NCI-H2081 (cell line): ENCODE measurements at regions not wholly inside any gene's neighbourhood (a gene's known extent, or its start where the extent isn't known, plus 50 kb on each side); places are given as distances from the start of the nearest gene placed in this dataset.
"Not testable (repeated sequence)": the region's sequence is repeated elsewhere in the genome, so short reads cannot be mapped to it uniquely, and the experiment has no call there.

ENCODE experiments used
- DNase-seq, 2 experiments: peaks; one replicate each; lab custom pipeline; 2025; lab: John Stamatoyannopoulos, UW

DNA sequence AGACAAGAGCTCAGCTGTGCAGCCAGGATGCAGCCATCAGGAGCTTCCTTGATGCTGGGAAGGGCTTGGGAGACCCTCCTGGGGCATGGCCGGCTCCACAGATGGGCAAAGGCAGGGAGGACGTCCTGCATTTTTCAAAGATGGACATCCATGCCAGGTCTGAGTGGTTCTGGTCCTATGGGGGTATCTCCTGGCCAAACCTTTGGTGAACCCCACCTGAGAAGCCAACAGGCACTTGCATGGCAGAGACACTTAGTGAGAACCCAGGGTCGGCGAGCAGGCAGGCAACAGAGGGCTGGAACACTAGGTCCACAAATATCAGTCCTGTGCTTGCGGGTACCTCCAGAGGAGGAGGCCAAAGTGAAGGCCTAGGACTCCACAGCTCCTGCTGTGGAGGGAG is 70.0 kb downstream of the KCTD15 start:
- DNase-seq = no peak

DNA sequence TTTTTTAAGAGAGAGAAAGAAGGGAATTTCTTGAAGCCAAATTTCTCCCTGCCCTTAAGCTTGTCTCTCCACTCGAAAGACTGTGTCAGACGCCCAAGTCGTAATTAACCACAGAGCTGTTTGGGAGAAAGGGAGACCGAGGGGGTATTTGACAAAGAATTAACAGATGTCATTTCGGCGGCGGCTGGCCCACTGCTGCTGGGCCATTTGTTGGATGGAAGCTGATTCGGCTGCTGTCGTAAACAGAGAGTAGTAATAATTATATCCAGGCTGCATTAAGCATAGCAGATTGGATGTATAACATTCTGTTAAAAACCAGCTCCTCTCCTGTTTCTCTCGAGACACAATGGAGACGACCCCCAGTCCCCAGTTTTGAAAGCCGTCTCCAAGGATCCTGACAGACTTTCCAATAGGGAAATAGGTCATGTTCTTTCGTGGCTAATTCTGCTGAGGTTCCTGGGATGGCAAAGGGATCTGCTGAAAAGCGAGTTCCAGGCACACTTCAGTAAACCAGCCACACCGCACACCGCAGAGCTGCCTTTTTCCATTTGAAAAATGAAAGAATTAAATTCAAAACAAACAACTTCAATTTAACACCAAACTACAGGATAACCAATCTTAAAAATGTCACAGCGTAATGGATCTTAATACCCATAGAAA is 71.5 kb downstream of the KCTD15 start:
- DNase-seq = no peak

DNA sequence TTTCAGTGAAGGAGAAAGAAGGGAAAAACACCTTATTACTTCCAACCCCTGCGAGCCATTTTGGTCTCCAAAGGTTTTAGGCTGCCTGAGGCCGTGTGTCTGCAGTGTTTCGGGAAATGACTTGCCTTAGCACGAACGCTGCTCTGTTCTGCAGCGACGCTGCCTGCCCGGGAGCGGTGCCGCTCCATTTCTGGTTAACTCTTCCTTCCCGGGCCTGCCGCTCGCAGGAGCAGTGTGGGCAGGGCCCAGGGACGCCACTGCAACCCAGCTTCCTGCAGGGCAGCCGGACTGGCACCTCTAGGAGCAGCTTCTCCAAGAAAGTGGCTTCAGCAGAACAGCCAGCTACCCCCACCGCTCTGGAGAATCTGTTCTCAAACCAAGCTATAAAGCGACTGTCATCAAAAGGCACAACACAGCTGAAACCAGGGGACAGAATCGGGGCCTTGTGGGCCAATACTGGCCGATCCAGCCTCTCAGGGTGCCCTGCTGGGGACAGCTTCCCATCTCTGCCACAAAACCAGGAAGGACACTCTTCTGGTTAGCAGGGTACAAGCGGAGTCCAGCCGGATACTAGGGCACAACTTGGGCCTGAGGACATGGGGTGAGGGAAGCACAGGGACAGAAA is 72.2 kb downstream of the KCTD15 start:
- no peak for DNase-seq

DNA sequence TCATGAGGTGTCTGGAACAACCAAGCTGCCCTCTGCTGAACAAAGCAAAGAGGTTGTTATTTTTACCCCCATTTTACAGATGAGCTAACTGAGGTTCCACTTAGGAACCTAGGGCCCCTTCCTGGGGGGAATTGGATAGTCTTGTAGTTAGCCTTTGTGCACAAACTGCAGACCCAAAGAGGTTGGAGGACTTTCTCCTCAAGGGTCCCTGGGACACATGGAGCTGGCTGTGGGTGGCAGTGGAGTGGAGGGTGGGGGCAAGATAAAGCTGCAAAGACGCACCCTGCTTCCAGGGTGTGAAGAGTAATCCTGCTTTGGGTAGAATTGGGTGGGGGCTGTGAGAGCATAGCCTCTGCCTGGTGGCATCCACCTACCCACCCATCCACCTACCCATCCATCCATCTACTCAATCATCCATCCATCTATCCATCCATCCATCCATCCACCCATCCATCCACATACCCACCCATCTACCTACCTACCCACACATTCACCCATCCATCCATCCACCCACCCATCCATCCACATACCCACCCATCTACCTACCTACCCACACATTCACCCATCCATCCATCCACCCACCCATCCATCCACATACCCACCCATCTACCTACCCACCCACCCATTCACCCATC is 73.7 kb downstream of the KCTD15 start:
- not testable (repeated sequence) for DNase-seq

DNA sequence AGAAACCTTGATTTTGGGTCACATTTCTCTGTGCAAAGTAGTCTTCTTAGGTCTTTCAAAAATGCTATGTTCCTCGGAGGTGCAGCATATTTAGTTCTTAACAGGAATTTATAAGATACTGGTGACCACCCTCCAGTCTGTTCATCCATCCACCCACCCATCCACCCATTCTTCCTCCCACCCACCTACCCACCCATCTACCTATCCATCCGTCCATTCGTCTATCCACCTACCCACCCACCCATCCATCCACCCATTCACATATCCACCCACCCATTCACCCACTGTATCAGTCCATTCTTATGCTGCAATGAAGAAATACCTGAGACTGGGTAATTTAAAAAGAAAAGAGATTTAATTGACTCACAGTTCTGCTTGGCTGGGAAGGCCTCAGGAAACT is 74.9 kb downstream of the KCTD15 start:
- no peak for DNase-seq

DNA sequence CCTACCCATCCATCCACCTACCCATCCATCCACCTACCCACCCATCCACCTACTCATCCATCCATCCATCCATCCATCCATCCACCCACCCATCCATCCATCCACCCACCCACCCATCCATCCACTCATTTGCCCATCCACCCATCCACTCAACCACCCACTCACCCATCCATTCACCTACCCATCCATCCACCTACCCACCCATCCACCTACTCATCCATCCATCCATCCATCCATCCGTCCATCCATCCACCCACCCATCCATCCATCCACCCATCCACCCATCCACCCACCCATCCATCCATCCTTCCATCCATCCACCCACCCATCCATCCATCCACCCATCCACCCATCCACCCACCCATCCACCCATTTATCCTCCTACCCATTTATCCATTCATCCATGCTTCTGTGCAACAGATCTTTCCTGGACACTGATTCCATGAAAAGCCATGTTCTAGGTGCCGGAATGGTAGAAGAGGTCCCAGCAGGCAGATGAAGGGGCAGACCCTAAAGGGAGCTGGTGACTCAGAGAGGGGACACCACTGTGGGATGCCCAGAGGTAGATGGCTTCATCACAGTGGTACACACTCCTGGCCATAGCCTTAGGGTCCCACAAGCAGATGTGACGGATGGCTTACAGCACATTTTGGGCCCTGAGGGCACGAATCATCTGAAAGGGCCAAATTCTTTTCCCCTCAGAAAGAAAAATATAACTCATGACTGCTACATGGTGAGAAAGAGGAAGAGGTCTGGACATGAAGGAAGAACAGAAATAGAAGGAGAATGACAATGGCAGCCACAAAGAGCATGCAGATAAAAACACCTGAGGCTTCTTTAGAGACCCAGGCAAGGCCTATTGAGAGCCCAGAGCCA is 76.0 kb downstream of the KCTD15 start:
- DNase-seq = no peak

DNA sequence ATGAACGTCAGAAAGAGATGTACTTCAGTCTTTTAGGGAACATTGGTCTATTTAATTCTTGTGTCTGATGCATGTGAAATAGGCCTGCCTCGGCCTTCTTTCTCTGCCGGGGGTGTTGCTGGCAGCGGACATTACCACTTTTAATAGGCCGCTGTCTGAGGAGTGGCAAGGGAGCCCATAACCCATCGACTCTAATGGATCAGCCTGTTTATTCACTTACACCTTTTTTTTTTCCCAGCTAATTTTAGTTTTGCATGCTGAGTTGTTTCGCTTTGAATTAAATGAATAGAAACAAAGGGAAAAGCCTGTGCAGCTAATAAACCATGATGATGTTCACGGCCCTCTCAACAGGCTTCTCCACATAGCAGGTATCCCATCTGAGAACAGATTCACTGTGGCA is 78.4 kb downstream of the KCTD15 start:
- no peak for DNase-seq

DNA sequence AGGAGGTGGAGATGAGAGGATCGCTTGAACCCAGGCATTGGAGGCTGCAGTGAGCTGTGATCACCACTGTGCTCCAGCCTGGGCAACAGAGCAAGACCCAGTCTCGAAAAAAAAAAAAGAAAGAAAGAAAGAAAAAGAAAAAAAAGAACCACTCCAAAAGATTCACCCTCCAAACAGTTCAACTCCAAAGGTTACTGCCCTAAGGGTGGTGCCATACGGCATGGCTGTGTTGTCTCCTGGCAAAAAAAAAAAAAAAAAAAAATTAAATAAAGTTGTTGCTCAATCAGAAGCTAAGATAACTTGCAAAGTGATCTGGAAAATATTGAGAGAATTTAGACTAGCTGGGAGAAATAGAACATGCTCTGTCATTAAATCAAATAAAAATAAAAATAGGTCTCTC is 79.5 kb downstream of the KCTD15 start:
- DNase-seq = no peak

DNA sequence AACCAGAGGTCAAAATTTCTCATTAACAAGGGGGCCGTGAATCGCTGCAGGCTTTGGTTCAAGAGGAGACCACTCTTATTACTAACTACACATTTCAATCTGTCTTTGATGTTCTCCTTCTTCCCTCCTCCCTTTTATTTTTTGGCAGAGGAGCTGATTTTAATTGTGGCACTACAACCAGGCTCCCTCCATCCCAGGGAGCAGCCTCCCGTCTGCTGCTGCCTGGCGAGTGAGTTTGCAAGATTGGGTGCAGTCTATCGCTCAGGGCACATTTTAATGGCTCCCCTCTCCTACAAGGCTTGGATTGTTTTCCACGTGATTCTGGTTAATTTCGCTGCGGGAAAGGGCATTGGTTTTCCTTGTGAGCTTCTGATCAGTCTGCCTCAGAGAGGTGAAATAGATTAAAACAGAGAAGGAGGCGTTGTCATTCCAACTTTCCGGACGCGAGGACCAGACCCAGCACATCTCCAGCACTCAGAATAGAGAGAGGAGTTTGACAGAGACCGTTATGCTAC is 81.4 kb downstream of the KCTD15 start:
- DNase-seq = no peak

DNA sequence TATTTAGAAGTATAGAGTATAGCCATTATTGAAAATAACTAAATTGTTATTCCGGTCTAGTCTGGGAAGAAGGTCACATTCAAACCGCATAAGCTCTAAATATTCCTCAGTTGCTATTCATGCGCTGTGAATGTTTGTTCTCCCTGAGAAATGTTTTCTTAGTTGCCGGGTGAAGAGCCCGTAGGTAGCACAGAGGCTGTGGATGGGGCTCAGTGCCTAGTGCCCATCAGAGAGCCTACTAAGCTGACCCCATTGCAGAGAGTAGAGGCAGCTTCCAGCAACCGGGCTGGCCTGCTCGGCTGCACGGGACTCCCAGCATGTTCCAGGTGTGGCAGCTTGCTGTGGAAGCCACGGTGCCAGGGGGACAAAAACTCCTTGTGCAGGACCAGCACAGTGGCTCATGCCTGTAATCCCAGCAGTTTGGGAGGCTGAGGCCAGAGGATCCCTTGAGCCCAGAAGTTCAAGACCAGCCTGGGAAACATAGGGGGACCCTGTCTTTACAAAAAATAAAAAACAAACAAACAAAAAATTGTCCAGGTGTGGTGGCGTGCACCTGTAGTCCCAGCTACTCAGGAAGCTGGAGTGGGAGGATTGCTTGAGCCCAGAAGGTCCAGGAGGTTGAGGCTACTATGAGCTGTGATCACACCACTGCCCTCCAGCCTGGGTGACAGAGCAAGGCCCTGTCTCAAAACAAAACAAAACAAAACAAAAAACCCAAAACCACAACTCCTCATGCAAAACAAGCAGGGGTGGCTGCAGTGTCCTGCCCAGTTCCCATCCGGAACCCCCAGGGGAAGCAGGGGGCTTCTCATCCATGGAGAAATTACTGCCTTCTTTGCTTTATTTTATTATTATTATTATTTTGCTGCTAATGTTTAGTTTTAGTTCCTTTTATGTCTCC is 82.5 kb downstream of the KCTD15 start:
- no peak for DNase-seq

DNA sequence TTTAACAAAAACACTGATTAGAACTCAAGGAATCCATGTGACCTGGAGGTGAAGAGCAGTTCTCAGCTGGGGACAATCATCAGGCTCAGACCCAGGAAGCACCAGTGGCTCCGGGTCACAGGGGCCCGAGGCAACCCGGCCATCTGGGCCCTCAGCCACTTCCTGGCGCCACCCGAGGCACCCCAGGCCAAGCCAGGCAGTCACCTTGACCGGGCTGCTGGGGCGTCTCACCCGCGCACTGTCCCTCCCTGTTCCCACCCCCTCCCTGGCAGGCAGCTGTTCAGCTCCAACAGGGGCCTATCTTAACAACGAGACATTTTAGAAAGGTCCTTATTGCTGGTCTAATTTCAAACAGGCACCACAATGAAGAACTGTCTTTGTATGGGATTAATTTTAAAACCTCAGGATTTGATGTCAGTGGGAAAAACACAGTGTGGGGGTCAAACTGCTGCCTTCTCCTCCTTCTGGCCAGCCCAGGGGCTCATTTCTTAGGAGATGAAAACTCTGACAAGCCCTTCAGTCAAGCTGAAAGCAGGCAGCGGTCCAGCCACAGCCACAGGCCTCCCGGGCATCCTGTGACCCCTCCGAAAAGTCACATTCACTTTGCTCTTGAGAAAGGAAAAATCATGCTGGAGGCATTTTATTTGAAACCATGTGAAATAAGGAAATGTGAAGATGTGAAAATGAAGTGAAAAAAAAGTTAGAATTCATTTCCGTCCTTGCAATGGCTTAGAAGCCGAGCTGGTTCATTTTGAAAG is 83.3 kb downstream of the KCTD15 start:
- DNase-seq = no peak

DNA sequence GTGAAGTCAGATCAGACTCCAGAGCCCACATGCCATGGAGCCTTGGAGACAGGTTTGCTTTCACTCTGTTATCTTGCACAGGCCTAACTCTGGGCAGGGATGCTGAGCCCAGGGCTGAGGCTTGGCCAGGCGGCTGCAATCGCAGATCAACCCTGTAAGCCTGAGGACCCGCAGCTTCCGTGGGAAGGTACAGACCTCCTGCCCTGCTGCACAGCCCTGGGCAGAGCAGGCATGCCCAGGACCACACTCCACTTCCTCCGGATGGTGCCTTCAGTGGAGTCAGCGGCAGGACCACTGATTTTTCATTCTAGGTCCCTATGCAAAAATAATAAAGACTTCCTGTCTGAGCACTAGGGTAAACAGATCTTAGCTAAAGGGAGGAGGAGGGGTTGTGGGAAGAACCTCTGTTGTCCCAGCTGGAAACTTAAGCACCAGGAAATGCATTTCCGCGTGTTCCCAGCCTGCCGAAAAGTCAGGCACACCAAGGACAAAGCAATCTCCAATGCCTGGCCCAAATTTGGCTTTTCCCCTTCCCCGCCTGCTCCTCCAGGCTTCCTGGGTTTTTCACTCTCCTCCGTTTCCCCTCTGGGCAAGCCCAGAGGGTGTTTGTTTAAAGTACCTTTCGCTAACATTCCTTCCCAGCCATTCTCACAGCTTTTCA is 87.3 kb downstream of the KCTD15 start:
- peak in 1 of 2 experiments; percentile 4 for DNase-seq

DNA sequence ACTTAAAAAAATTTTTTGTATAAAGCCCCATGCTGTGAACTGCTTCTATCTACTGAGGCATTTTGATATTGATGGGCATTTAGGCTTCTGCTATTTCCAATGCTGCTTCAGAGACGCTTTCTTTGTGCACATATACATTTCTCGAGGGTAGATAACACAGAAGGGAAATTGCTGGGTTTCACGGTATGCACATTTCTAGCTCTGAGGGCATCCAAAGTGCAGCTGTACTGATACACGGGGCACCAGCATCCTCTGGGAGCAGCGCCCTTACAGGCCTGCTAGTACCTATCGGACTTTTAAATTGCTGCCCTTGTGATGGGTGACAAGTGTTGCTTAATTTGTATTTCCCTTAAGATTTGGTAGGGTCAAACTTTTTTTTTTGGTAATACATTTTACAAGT is 88.6 kb downstream of the KCTD15 start:
- DNase-seq = no peak

DNA sequence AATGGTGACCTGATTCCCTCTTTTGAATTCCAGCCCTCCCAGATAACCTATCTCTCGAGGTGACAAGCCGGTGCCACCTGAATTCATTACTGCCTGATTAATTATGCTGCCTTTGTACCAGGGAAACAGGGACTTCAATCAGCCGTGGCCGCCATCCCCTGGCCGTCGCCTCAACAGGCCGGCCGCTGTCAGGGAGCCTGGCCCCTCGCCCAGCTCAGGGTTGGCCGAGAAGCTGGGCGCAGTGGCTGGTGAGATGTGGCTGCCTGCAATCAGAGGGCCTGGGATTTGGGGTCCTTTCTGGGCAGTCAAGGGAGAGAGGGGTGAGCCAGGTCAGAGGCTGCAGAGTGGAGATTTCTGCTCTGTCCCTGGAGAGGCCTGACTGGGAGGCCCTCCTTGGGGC is 91.2 kb downstream of the KCTD15 start:
- no peak for DNase-seq

DNA sequence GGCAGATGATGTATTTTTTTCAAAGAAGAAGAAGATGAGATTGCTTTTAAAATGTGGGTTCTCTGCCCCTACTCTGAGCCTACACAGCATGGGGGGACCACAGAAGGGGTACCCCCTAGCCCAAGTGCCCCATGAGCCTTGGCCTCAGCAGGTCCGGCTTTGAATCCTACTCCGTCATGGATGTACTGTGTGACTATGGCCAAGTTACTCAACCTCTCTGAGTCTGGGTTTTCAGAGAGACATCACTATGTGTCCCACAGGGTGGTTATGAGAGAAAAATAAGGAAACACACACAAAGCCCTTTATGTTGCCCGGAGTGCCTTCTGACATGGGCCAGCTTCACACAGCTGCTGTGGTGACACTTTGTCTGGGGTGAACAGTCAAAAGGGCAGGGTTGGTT is 92.0 kb downstream of the KCTD15 start:
- no peak for DNase-seq

DNA sequence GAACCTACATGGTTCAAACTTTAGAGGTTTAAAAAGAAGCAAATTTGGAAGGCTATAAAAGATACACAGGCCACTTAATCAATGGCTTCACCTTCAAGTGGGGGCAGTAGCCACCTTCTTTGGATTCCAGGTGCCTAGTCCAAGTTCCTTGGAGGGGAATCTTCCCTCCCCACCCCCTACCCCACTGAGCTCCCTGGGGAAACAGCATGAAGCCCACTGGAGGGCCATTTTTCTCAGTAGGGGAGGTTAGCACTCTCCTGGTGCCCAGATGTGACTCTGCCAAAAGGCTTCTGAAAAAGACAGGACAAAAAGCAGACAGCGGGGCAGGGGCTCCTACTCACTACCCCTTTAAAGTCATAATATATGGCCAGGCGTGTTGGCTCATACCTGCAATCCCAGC is 93.9 kb downstream of the KCTD15 start:
- no peak for DNase-seq

DNA sequence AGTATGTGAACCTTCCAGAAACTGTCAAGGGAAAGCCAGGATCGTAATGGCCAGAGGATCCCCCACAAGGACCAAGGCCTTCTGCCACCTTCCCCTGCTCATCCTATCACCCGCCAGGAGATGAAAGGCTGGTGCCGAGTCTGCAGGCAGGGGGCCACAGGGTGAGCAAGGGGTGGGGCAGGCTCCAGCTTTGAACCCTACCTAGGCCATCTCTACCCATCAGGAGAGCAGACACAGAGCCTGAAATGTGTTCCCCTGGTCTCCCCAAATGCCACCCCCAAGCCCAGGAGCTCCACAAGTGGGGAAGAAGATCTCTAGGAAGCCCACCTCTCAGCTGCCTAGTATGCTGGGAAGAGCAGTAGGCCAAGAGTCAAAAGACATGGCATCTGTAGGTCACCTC is 95.1 kb downstream of the KCTD15 start:
- no peak for DNase-seq

DNA sequence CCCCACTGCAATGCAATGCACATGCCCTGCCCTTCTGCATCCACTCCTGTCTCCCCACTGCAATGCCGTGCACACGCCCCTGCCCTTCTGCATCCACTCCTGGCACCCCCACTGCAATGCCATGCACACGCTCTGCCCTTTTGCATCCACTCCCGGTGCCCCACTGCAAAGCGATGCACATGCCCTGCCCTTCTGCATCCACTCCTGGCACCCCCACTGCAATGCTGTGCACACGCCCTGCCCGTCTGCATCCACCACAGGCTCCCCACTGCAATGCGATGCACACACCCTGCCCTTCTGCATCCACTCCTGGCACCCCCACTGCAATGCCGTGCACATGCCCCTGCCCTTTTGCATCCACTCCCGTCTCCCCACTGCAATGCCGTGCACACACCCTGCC is 98.1 kb downstream of the KCTD15 start:
- no peak for DNase-seq

DNA sequence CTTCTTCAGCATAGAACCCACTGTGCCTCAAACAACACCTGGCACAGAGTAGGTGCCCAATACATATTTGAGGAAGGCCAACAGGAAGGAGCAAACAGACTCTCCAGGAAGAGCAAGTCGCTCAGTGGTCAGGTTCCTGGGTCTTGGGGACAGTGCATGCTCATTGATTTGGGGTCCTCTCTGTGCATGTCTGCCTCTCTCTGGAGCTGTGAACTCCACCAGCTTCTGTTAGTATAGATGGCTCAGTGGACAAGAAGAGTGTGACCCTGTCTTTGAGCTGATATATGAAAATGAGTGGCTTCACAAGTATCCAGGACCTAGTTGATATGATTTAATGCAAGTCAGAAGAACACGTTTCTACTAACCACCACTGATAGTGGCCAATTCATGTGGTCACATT is 98.7 kb downstream of the KCTD15 start:
- no peak for DNase-seq

DNA sequence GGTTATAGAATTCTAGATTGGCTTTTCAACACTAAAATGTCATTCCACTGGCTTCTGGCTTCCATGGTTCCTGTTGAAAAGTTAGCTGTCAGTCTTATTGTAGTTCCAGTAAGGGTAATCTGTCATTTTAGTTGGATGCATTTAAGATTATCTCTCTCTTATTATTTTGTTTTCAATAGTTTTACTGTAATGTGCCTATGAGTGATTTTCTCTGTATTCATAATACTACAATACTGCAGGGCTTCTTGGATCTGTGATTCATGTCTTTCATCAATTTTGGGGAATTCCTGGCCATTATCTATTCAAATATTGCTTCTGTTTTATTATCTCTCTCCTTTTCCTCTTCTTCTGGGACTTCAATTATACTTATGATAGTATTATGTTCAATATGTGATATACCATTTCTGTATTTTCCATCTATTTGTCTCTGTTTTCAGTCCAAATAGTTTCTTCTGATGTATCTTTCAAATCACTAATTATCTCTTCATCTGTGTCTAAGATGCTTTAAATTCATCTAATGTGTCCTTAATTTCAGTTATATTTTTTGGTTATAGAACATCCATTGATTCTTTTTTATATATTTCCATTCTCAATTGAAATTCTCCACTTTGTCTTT is 101.5 kb downstream of the KCTD15 start:
- DNase-seq = no peak
